SK-N-SH (cell line): ENCODE measurements at regions not wholly inside any gene's neighbourhood (a gene's known extent, or its start where the extent isn't known, plus 50 kb on each side); places are given as distances from the start of the nearest gene placed in this dataset.

Source experiments
- CTCF ChIA-PET: fragments of 300-600, 350-600 bp; formaldehyde crosslinking; extraction: SDS; loops from one replicate; lab custom pipeline; 2021; lab: Yijun Ruan, JAX
- POLR2A ChIA-PET: fragments of 350-600 bp; sonication (Branson Sonifier 250); formaldehyde crosslinking; extraction: SDS; loops from one replicate; lab custom pipeline; 2020; ENCODE audit warnings: antibody characterized with exemption, inconsistent platforms; lab: Yijun Ruan, JAX
- DNase-seq: peaks from one replicate; pipeline ENCODE4 v3.0.0; 2012
- H2AFZ ChIP-seq: fragments of 200-600 bp; sonication (generic); 2 replicates; pipeline ENCODE4 v1.8.1; 2016; ENCODE audit warnings: antibody characterized with exemption, mild to moderate bottlenecking, low read depth
- H3F3A ChIP-seq: fragments of 200-600 bp; sonication (generic); replicated peaks from 2 replicates; pipeline ENCODE3; 2016; ENCODE audit warnings: antibody characterized with exemption, mild to moderate bottlenecking; ENCODE audit not compliant: insufficient read depth
- H3K27ac ChIP-seq, 2 experiments: fragments of 200-500 bp in 1 of 2; fragments of 200-600 bp in 1 of 2; sonication (Bioruptor generic) in 1 of 2; sonication (generic), shearing (Covaris generic) in 1 of 2; 2 replicates each; pipeline versions ENCODE4 v1.5.1 to v1.6.1; 2014 to 2016; ENCODE audit warnings: low read depth in 2 of 2, inconsistent platforms in 1 of 2, low read length in 1 of 2, mild to moderate bottlenecking in 1 of 2, mixed read lengths in 1 of 2
- H3K27me3 ChIP-seq: fragments of 200-600 bp; sonication (generic), shearing (Covaris generic); 2 replicates; pipeline ENCODE4 v1.6.1; 2016; ENCODE audit warnings: mixed run types; ENCODE audit not compliant: insufficient read depth
- H3K36me3 ChIP-seq, 2 experiments: fragments of 200-500 bp in 1 of 2; fragments of 200-600 bp in 1 of 2; sonication (Bioruptor generic) in 1 of 2; sonication (generic) in 1 of 2; replicated peaks in 1 of 2; 2 replicates each; pipeline versions ENCODE3 to v1.5.1; 2014 to 2016; ENCODE audit warnings: low read length in 1 of 2, mild to moderate bottlenecking in 1 of 2; ENCODE audit not compliant: insufficient read depth in 2 of 2, control insufficient read depth in 1 of 2
- H3K4me1 ChIP-seq, 2 experiments: fragments of 200-500 bp in 1 of 2; fragments of 200-600 bp in 1 of 2; sonication (Bioruptor generic) in 1 of 2; sonication (generic), shearing (Covaris generic) in 1 of 2; 2 replicates each; pipeline versions ENCODE4 v1.5.1 to v1.6.1; 2014 to 2016; ENCODE audit warnings: low read depth in 1 of 2, low read length in 1 of 2, mixed run types in 1 of 2; ENCODE audit not compliant: insufficient read depth in 2 of 2, control insufficient read depth in 1 of 2
- H3K4me2 ChIP-seq: fragments of 200-600 bp; sonication (generic), shearing (Covaris generic); 2 replicates; pipeline ENCODE4 v1.6.1; 2017; ENCODE audit warnings: mixed run types
- H3K4me3 ChIP-seq, 2 experiments: fragments of 200-500 bp in 1 of 2; fragments of 200-600 bp in 1 of 2; sonication (Bioruptor generic) in 1 of 2; sonication (generic), shearing (Covaris generic) in 1 of 2; 2 replicates each; pipeline versions ENCODE4 v1.5.1 to v1.8.1; 2014 to 2016; ENCODE audit warnings: low read depth in 2 of 2, inconsistent platforms in 1 of 2, low read length in 1 of 2, mild to moderate bottlenecking in 1 of 2, mixed read lengths in 1 of 2, moderate library complexity in 1 of 2
- H3K79me2 ChIP-seq: fragments of 200-600 bp; sonication (generic); 2 replicates; pipeline ENCODE4 v1.8.1; 2017; ENCODE audit warnings: mild to moderate bottlenecking; ENCODE audit not compliant: insufficient read depth
- H3K9ac ChIP-seq: fragments of 200-600 bp; sonication (generic); 2 replicates; pipeline ENCODE4 v1.6.1; 2017; ENCODE audit warnings: mixed run types
- H3K9me2 ChIP-seq: fragments of 200-600 bp; sonication (generic); 2 replicates; pipeline ENCODE4 v1.6.1; 2017; ENCODE audit warnings: mixed run types
- H3K9me3 ChIP-seq: fragments of 200-600 bp; sonication (generic); 2 replicates; pipeline ENCODE4 v1.6.1; 2017; ENCODE audit warnings: mixed run types, mild to moderate bottlenecking, moderate library complexity
- H4K20me1 ChIP-seq: fragments of 200-600 bp; sonication (generic); 2 replicates; pipeline ENCODE4 v1.6.1; 2017; ENCODE audit warnings: mild to moderate bottlenecking, mixed run types; ENCODE audit not compliant: insufficient read depth
- FOSL2 ChIP-seq: IDR thresholded peaks from 2 replicates; pipeline ENCODE4 v1.4.0; 2012; ENCODE audit warnings: low read depth, mild to moderate bottlenecking, moderate library complexity, borderline replicate concordance
- JUND ChIP-seq: IDR thresholded peaks from 2 replicates; pipeline ENCODE4 v1.4.0; 2012
- PBX3 ChIP-seq: IDR thresholded peaks from 2 replicates; pipeline ENCODE4; 2012
- RAD21 ChIP-seq: IDR thresholded peaks from 2 replicates; pipeline ENCODE4 v1.6.1; 2012; ENCODE audit warnings: mild to moderate bottlenecking, low read length
- RXRA ChIP-seq: IDR thresholded peaks from 2 replicates; pipeline ENCODE4 v1.4.0; 2012; ENCODE audit warnings: low read depth, mild to moderate bottlenecking, borderline replicate concordance
- TCF12 ChIP-seq: IDR thresholded peaks from 2 replicates; pipeline ENCODE4 v1.4.0; 2012
- YY1 ChIP-seq: IDR thresholded peaks from 2 replicates; pipeline ENCODE4 v1.4.0; 2012; ENCODE audit warnings: low read depth, mild to moderate bottlenecking
- WGBS: methylation state at CpG from one replicate; pipeline ENCODE4 v1.1.6; 2017; ENCODE audit warnings: low lambda C conversion rate; 5-methylcytosine and 5-hydroxymethylcytosine counted together
- TF ChIP-seq, protein P1 (sequence below): IDR thresholded peaks from 2 replicates; pipeline ENCODE4 v1.4.0; 2012; ENCODE audit warnings: low read depth

DNA sequence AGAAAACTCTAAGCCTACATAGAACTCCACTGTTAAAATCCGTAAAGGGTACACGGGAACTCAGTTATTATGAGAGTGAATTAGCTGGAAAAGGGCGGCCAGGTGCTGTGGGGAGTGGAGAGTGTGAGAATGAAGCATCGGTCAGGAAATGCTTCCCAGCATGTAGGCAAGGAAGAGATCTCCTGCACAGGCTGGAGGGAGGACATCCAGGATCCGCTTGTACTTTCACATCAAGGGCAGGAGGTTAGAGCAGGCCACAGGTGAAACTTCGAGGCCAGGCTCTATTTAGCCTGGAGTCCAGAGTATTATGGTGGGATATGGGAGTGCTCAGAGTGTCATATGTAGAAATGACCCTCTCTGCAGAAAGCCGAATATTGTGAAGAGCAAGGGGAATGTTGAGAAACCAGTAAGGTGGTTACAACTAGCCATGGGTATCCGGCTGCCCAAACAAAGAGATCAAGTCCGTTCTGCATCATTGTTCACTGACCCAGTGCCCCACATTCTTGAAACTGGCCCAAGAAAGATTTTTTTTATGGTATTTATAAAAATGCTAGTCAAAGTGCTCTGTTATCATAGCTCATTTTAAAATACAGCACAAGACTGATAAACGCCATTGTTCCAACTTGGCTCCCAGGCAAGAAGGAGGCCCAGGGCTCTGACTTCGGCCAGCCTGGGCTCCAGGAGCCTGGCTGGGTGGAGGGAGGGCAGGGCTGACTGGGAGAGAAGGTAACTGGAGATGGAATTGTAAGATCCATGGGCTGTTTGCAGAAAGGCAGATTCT lies 79.4 kb upstream of the HIF1A start:
- Histone ChIP-seq H3K36me3 (no peaks in the 10 kb centered on the region), H3K4me1 (peaks cover 10 to 12% of the 10 kb centered on the region in 2 experiments; a peak in 3 of 4 replicates), H2AFZ (peak overlapping the region; percentile 31), H4K20me1 (no peaks in the 10 kb centered on the region), H3K9me3 (no peaks in the 10 kb centered on the region)
- WGBS, result 74% methylated on average over 11 of the region's 11 CpGs
- TF ChIP-seq TCF12 (no peak), YY1 (0 out of 2 replicates have a peak, but pooled peaks have one; percentile 55), RXRA (0 out of 2 replicates have a peak, but pooled peaks have one; percentile 12), PBX3 (no peak)
- TF ChIP-seq, all 33 proteins: peak for 2
- no peak for DNase-seq
- Histone ChIP-seq H3K27ac (peak overlapping the region; percentile 58 to 77; a peak in 3 of 4 replicates), H3K4me3 (no peak overlapping the region), H3K9ac (peak overlapping the region; percentile 40; the same call in 1 of the 2 replicates), H3K79me2 (no peaks in the 10 kb centered on the region), H3F3A (peaks cover 19% of the 10 kb centered on the region), H3K4me2 (peak overlapping the region; percentile 57), H3K27me3 (no peaks in the 10 kb centered on the region), H3K9me2 (no peaks in the 10 kb centered on the region)
- POLR2A ChIA-PET, result no interaction called here
- CTCF ChIA-PET, result no interaction called here

- Histone ChIP-seq H3K9me2 (no peaks in the 10 kb centered on the region), H3K9ac (peak overlapping the region; percentile 40; the same call in 1 of the 2 replicates), H3K27ac (peak overlapping the region; percentile 58 to 77), H3K4me1 (peaks cover 10 to 12% of the 10 kb centered on the region in 2 experiments; a peak in 3 of 4 replicates), H3K4me3 (no peak overlapping the region), H3F3A (peaks cover 23% of the 10 kb centered on the region), H3K27me3 (no peaks in the 10 kb centered on the region), H3K36me3 (no peaks in the 10 kb centered on the region), H3K79me2 (no peaks in the 10 kb centered on the region), H2AFZ (peak overlapping the region; percentile 31), H3K4me2 (peak overlapping the region; percentile 57), H4K20me1 (no peaks in the 10 kb centered on the region), H3K9me3 (no peaks in the 10 kb centered on the region)
- ChIA-PET POLR2A (no interaction called here), CTCF (interaction anchor here (0.9 kb wide), 1 partner anchor 11 kb away, joined by 3 read pairs; no protein-coding TSS in a partner anchor)
- DNase-seq, result no peak
- TF ChIP-seq FOSL2, result peak; percentile 62; the same call in 1 of the 2 replicates
- peak; percentile 64 for TF ChIP-seq JUND
- TF ChIP-seq, protein P1, sequence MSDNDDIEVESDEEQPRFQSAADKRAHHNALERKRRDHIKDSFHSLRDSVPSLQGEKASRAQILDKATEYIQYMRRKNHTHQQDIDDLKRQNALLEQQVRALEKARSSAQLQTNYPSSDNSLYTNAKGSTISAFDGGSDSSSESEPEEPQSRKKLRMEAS, result peak; percentile 81
- 0 out of 2 replicates have a peak, but pooled peaks have one; percentile 28 for TF ChIP-seq PBX3
- no peak for TF ChIP-seq RAD21
- peak; percentile 36; the same call in 1 of the 2 replicates for TF ChIP-seq TCF12
- WGBS, result 44% methylated on average over 4 of the region's 4 CpGs
Observed at GRCh38 chr14:61616524-61617185, 78.7 kb upstream of the HIF1A start.
